Spleen (tissue), 11 donors: ENCODE measurements at regions not wholly inside any gene's neighbourhood (a gene's known extent, or its start where the extent isn't known, plus 50 kb on each side); places are given as distances from the start of the nearest gene placed in this dataset.

ENCODE experiments used
- DNase-seq: peaks from one replicate; pipeline ENCODE4 v3.0.0-alpha.2; 2020
- H3K27ac ChIP-seq, 8 donors: fragments of 200-600 bp; sonication (generic) in 7 of 8; 1 replicate in 4 of 8; 2 replicates in 4 of 8; pipeline versions ENCODE4 v1.5.0 to v1.8.0; 2016 to 2021; ENCODE audit warnings: inconsistent platforms in 4 of 8, mild to moderate bottlenecking in 4 of 8, moderate library complexity in 1 of 8
- H3K27me3 ChIP-seq, 7 donors: fragments of 200-600 bp; sonication (generic) in 6 of 7; replicated peaks in 1 of 7; 1 replicate in 4 of 7; 2 replicates in 3 of 7; pipeline versions ENCODE4 v1.5.0 to v1.8.0; 2016 to 2021; ENCODE audit warnings: inconsistent platforms in 3 of 7, mild to moderate bottlenecking in 1 of 7
- H3K36me3 ChIP-seq, 6 donors: fragments of 200-600 bp; sonication (generic) in 5 of 6; 1 replicate in 4 of 6; 2 replicates in 2 of 6; pipeline versions ENCODE4 v1.5.0 to v1.8.0; 2016 to 2021; ENCODE audit warnings: inconsistent platforms in 2 of 6
- H3K4me1 ChIP-seq, 6 donors: fragments of 200-600 bp; sonication (generic) in 5 of 6; 1 replicate in 3 of 6; 2 replicates in 3 of 6; pipeline versions ENCODE4 v1.5.0 to v1.8.0; 2016 to 2021; ENCODE audit warnings: inconsistent platforms in 3 of 6
- H3K4me3 ChIP-seq, 8 donors: fragments of 200-600 bp; sonication (generic) in 7 of 8; 1 replicate in 4 of 8; 2 replicates in 4 of 8; pipeline versions ENCODE4 v1.5.0 to v1.8.0; 2016 to 2021; ENCODE audit warnings: inconsistent platforms in 4 of 8, mild to moderate bottlenecking in 4 of 8, moderate library complexity in 2 of 8
- H3K9me3 ChIP-seq, 8 donors: fragments of 200-600 bp; sonication (generic) in 7 of 8; 1 replicate in 4 of 8; 2 replicates in 4 of 8; pipeline versions ENCODE4 v1.5.0 to v1.8.0; 2016 to 2021; ENCODE audit warnings: inconsistent platforms in 4 of 8
- POLR2A ChIP-seq, 3 donors: fragments of 450-650 bp; IDR thresholded peaks; one replicate each; pipeline ENCODE4 v1.5.1; 2017; ENCODE audit warnings: antibody characterized with exemption in 3 of 3, mild to moderate bottlenecking in 1 of 3
- POLR2AphosphoS5 ChIP-seq, 3 donors: sonication (generic); formaldehyde crosslinking; IDR thresholded peaks; one replicate each; pipeline ENCODE4 v1.5.1; 2017; ENCODE audit warnings: antibody characterized with exemption in 3 of 3
- WGBS, 5 donors: extraction: QIAGEN DNeasy Blood & Tissue Kit in 3 of 5; methylation state at CpG; one replicate each; pipeline versions ENCODE4 v1.1.5 to v1.1.7; 2013 to 2018; 5-methylcytosine and 5-hydroxymethylcytosine counted together
- intact Hi-C: fragments of 100-400 bp; cut with DNase I; formaldehyde crosslinking; loops from one replicate; pipeline ENCODE4 v1.15.0; 2023; ENCODE audit warnings: low total_unique reads
- TF ChIP-seq, protein P1 (sequence below), 11 experiments: fragments of 200-600 bp in 7 of 11; fragments of 450-650 bp in 4 of 11; sonication (generic) in 4 of 11; IDR thresholded peaks in 8 of 11; conservative IDR thresholded peaks in 3 of 11; 1 replicate in 7 of 11; 2 replicates in 4 of 11; pipeline versions ENCODE4 v1.4.0 to v1.8.0; 2016 to 2021; ENCODE audit warnings: antibody characterized with exemption in 11 of 11, inconsistent platforms in 4 of 11, mild to moderate bottlenecking in 1 of 11
- donor health status: healthy with polysubstance abuse.
- donor health status: DM: no; HTN: no; CAD: no; lungs with moderate emphysema.
- donor health status: DM: no; HTN: no; CAD: no.
- donor health status: Bipolar disorder and iron deficiency.
- donor health status: healthy.
- donor health status: DM: no; HTN: no; CAD: no.
- donor health status: DM: yes; HTN: yes; CAD: no.

GRCh38 chr17:77353684-77354419, 213.1 kb downstream of the SEC14L1 start:
- Histone ChIP-seq H3K9me3 (no peaks in the 10 kb centered on the region), H3K4me1 (peaks cover 17 to 86% (median 53%) of the 10 kb centered on the region in 6 donors), H3K27me3 (no peaks in the 10 kb centered on the region), H3K27ac (peak overlapping the region in 7 of 8 donors; percentile 35 to 55 (median 52)), H3K4me3 (no peak overlapping the region), H3K36me3 (no peaks in the 10 kb centered on the region)
- WGBS, 5 donors: 68 to 86% (median 77%) methylated on average over 15 of the region's 15 CpGs
- TF ChIP-seq POLR2A (IDR thresholded peaks at IDR 0.05) (no peak), POLR2AphosphoS5 (IDR thresholded peaks at IDR 0.05) (no peak)
- TF ChIP-seq, protein P1, sequence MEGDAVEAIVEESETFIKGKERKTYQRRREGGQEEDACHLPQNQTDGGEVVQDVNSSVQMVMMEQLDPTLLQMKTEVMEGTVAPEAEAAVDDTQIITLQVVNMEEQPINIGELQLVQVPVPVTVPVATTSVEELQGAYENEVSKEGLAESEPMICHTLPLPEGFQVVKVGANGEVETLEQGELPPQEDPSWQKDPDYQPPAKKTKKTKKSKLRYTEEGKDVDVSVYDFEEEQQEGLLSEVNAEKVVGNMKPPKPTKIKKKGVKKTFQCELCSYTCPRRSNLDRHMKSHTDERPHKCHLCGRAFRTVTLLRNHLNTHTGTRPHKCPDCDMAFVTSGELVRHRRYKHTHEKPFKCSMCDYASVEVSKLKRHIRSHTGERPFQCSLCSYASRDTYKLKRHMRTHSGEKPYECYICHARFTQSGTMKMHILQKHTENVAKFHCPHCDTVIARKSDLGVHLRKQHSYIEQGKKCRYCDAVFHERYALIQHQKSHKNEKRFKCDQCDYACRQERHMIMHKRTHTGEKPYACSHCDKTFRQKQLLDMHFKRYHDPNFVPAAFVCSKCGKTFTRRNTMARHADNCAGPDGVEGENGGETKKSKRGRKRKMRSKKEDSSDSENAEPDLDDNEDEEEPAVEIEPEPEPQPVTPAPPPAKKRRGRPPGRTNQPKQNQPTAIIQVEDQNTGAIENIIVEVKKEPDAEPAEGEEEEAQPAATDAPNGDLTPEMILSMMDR (IDR thresholded peaks at IDR 0.05 in 8 of 11, conservative IDR thresholded peaks at IDR 0.05 in 3 of 11): no peak
- DNase-seq: no peak
- intact Hi-C loops: no loop called here

- Histone ChIP-seq H3K36me3 (no peaks in the 10 kb centered on the region), H3K4me1 (peaks cover 17 to 86% (median 51%) of the 10 kb centered on the region in 6 donors), H3K27ac (peak overlapping the region in 7 of 8 donors; percentile 35 to 55 (median 52)), H3K27me3 (no peaks in the 10 kb centered on the region), H3K4me3 (no peak overlapping the region), H3K9me3 (no peaks in the 10 kb centered on the region)
- TF ChIP-seq POLR2AphosphoS5 (IDR thresholded peaks at IDR 0.05) (no peak), POLR2A (IDR thresholded peaks at IDR 0.05) (no peak)
- TF ChIP-seq, protein P1 (IDR thresholded peaks at IDR 0.05 in 8 of 11, conservative IDR thresholded peaks at IDR 0.05 in 3 of 11): no peak
- WGBS, 5 donors: 17 to 97% (median 81%) methylated on average over 1 to 5 of the region's 5 CpGs
- intact Hi-C loops: no loop called here
- DNase-seq: no peak
These were observed 213.6 kb downstream of the SEC14L1 start for GRCh38 chr17:77354420-77354669.

DNA sequence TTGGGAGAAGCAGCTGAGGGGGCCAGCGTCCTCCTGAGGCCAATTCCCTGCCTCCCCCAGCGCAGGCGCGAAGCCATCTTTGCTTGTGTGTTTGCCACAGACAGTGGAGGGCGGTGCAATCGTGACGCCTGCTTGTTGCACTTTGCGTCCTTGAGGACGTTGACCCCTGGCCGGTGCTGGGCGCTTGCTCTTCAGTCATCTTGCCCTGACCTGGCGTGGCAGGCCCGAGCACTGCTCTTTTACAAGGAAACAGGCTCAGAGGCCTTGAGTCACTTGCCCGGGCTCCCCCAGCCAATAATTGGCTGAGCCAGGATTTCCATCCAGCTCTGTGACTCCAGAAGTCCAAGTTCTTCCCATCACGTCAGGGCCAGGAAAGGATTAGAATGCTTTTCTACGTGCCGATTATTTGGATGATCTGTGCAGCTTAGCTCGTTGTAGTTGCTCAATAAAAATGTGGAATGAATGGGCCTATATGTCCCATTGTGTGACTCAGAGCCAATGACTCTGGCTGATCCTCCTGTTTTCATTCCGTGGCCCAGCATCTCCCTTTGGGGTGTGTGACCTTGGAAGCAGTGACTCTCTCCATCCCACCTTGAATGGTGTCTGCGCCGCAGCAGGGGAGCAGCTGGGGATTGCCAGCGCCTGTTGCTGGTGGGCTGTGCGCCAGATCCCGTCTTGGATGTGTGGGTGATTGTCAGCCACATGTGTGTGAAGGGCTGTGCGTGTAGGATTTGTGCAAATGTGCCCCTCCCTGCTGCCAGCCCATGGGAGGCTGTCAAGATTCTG, 214.1 kb downstream of the SEC14L1 start:
- Histone ChIP-seq H3K27ac (peak overlapping the region; percentile 19 to 55 (median 50)), H3K4me3 (no peak overlapping the region), H3K36me3 (no peaks in the 10 kb centered on the region), H3K9me3 (no peaks in the 10 kb centered on the region), H3K4me1 (peaks cover 17 to 85% (median 49%) of the 10 kb centered on the region in 6 donors), H3K27me3 (no peaks in the 10 kb centered on the region)
- intact Hi-C loops: no loop called here
- peak; percentile 35 to 71 (median 67) for TF ChIP-seq POLR2AphosphoS5 (IDR thresholded peaks at IDR 0.05)
- TF ChIP-seq, protein P1 (IDR thresholded peaks at IDR 0.05 in 8 of 11, conservative IDR thresholded peaks at IDR 0.05 in 3 of 11): no peak
- DNase-seq: peak; percentile 83
- WGBS, 5 donors: 73 to 79% (median 76%) methylated on average over 8 to 25 of the region's 25 CpGs

DNA sequence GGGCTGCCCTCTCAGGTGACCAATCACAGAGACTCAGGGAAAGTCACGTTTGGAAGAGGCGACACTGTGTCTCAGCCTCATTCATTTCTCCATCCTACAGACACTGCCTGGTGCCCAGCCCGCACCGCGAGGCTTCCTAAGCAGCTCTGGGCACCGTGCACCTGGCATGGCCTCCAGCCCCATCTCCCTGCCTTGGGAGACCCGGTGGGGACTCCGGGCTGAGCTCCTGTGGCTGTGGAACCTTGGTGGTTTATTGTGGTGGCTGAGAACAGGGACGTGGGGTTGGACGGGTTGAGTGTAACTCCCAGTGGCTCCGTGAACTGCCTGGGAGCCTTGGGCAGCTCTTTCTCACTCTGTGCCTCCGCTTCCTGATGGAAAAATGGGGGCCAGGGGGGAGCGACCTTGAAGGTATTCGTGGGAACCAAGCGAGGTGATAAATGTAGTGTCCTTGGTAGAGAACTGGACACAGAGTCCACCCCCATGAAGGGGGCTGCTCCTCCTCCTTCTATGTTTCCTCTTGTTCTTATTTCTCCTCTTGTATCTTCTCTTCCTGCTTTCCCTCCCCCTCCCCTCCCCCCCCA, 215.4 kb downstream of the SEC14L1 start:
- WGBS, 5 donors: 65 to 78% (median 73%) methylated on average over 10 to 15 of the region's 15 CpGs

More for the DNA sequence above, 215.4 kb downstream of the SEC14L1 start:
- H3K9me3 ChIP-seq: no peaks in the 10 kb centered on the region
- intact Hi-C loops: no loop called here
- TF ChIP-seq, protein P1 (IDR thresholded peaks at IDR 0.05 in 8 of 11, conservative IDR thresholded peaks at IDR 0.05 in 3 of 11): no peak
- TF ChIP-seq POLR2A (IDR thresholded peaks at IDR 0.05): no peak
- TF ChIP-seq POLR2AphosphoS5 (IDR thresholded peaks at IDR 0.05): no peak
- H3K36me3 ChIP-seq: no peaks in the 10 kb centered on the region
- H3K27ac ChIP-seq: peak overlapping the region in 4 of 8 donors; percentile 23 to 51 (median 44)
- no peaks in the 10 kb centered on the region for H3K27me3 ChIP-seq
- peaks cover 15 to 72% (median 40%) of the 10 kb centered on the region in 6 donors for H3K4me1 ChIP-seq
- H3K4me3 ChIP-seq: no peak overlapping the region
- no peak for DNase-seq
